ENCODE measurements at regions not wholly inside any gene's neighbourhood (a gene's known extent, or its start where the extent isn't known, plus 50 kb on each side); places are given as distances from the start of the nearest gene placed in this dataset.

GRCh38 chr18:39299152-39299551, 1733.6 kb upstream of the CELF4 start:
- TF ChIP-seq CTCF (IDR thresholded peaks at IDR 0.05) (no peak), POLR2A (IDR thresholded peaks at IDR 0.05) (no peak), EP300 (IDR thresholded peaks at IDR 0.05; ENCODE audit: low read depth) (no peak), POLR2AphosphoS5 (IDR thresholded peaks at IDR 0.05) (no peak)
